Esophagus muscularis mucosa (tissue), 3 donors: ENCODE measurements at regions not wholly inside any gene's neighbourhood (a gene's known extent, or its start where the extent isn't known, plus 50 kb on each side); places are given as distances from the start of the nearest gene placed in this dataset.

Experiments used
- EP300 ChIP-seq: sonication (generic); formaldehyde crosslinking; IDR thresholded peaks from one replicate; pipeline ENCODE4 v1.6.1; 2017; ENCODE audit warnings: antibody characterized with exemption
- POLR2A ChIP-seq: fragments of 450-650 bp; IDR thresholded peaks from one replicate; pipeline ENCODE4 v1.6.1; 2017; ENCODE audit warnings: antibody characterized with exemption, moderate library complexity, mild to moderate bottlenecking, low read depth
- POLR2AphosphoS5 ChIP-seq, 2 donors: sonication (generic); formaldehyde crosslinking; IDR thresholded peaks; one replicate each; pipeline ENCODE4 v1.6.1; 2017; ENCODE audit warnings: antibody characterized with exemption in 2 of 2

DNA sequence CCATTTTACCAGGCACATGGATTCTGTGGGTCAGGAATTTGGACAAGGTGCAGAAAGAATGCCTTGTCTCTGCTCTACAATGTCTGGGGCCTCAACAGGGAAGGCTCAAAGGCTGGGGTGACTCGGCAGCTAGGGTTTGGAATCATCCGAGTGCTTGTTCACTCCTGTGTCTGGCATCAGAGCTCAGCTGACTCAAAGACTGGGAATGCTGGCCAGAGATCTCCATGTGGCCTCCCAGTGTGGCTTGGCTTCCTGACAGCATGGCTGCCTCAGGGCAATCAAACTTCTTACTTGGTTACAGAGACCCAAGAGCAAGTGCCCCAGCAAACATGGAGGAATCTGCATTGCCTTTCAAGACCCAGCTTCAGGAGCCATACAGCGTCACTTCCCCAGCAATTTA is 110.5 kb downstream of the TOMM20 start:
- TF ChIP-seq POLR2A: no peak
- no peak for TF ChIP-seq EP300
- TF ChIP-seq POLR2AphosphoS5 (IDR thresholded peaks at IDR 0.05): no peak
